C4-2B (cell line): ENCODE measurements at regions not wholly inside any gene's neighbourhood (a gene's known extent, or its start where the extent isn't known, plus 50 kb on each side); places are given as distances from the start of the nearest gene placed in this dataset.

ENCODE experiments used
- CTCF ChIP-seq: fragments of 450-650 bp; conservative IDR thresholded peaks from 2 replicates; pipeline ENCODE4 v1.5.1; 2017; ENCODE audit warnings: mild to moderate bottlenecking
- ZFX ChIP-seq: fragments of 450-650 bp; IDR thresholded peaks from 2 replicates; pipeline ENCODE4 v1.6.1; 2017

- TF ChIP-seq CTCF (no peak), ZFX (no peak)
Measured at GRCh38 chr2:59167514-59167913, 926.4 kb upstream of the FANCL start.
